Parathyroid adenoma (tissue), 2 donors: ENCODE measurements at regions not wholly inside any gene's neighbourhood (a gene's known extent, or its start where the extent isn't known, plus 50 kb on each side); places are given as distances from the start of the nearest gene placed in this dataset.

Experiments
- H2AFZ ChIP-seq: fragments of 300-600 bp; sonication (generic); one replicate; pipeline ENCODE4 v1.7.0; 2017; ENCODE audit warnings: antibody characterized with exemption, mild to moderate bottlenecking
- H3K27ac ChIP-seq: fragments of 300-600 bp; sonication (generic); one replicate; pipeline ENCODE4 v1.7.0; 2017
- H3K27me3 ChIP-seq: fragments of 300-600 bp; sonication (generic); one replicate; pipeline ENCODE4 v1.7.0; 2017; ENCODE audit warnings: low read length; ENCODE audit not compliant: control insufficient read depth, insufficient read depth
- H3K36me3 ChIP-seq: fragments of 300-600 bp; sonication (generic); one replicate; pipeline ENCODE4 v1.7.0; 2017; ENCODE audit warnings: low read length; ENCODE audit not compliant: control insufficient read depth, insufficient read depth
- H3K4me1 ChIP-seq: fragments of 300-600 bp; sonication (generic); one replicate; pipeline ENCODE4 v1.7.0; 2017; ENCODE audit warnings: control low read depth
- H3K4me2 ChIP-seq: fragments of 300-600 bp; sonication (generic); one replicate; pipeline ENCODE4 v1.7.0; 2017; ENCODE audit warnings: low read length
- H3K4me3 ChIP-seq: fragments of 300-600 bp; sonication (generic); one replicate; pipeline ENCODE4 v1.7.0; 2017; ENCODE audit warnings: low read depth, low read length
- H3K79me2 ChIP-seq: fragments of 300-600 bp; sonication (generic); one replicate; pipeline ENCODE4 v1.7.0; 2017; ENCODE audit warnings: control low read depth
- H3K9ac ChIP-seq: fragments of 300-600 bp; sonication (generic); one replicate; pipeline ENCODE4 v1.7.0; 2017; ENCODE audit warnings: mild to moderate bottlenecking
- H3K9me3 ChIP-seq: fragments of 300-600 bp; sonication (generic); one replicate; pipeline ENCODE4 v1.7.0; 2017; ENCODE audit warnings: low read length; ENCODE audit not compliant: control insufficient read depth
- TF ChIP-seq, protein P1 (sequence below): fragments of 300-600 bp; sonication (generic); IDR thresholded peaks from one replicate; pipeline ENCODE4 v1.7.0; 2017; ENCODE audit warnings: antibody characterized with exemption, mild to moderate bottlenecking
- donor health status: primary hyperparathyroidism.

- Histone ChIP-seq H3K4me1 (no peaks in the 10 kb centered on the region), H3K79me2 (no peaks in the 10 kb centered on the region), H3K9ac (no peak overlapping the region), H3K4me2 (no peak overlapping the region), H3K36me3 (no peaks in the 10 kb centered on the region), H3K27me3 (no peaks in the 10 kb centered on the region), H3K27ac (no peak overlapping the region), H2AFZ (no peak overlapping the region), H3K4me3 (no peak overlapping the region), H3K9me3 (no peaks in the 10 kb centered on the region)
- TF ChIP-seq, protein P1, sequence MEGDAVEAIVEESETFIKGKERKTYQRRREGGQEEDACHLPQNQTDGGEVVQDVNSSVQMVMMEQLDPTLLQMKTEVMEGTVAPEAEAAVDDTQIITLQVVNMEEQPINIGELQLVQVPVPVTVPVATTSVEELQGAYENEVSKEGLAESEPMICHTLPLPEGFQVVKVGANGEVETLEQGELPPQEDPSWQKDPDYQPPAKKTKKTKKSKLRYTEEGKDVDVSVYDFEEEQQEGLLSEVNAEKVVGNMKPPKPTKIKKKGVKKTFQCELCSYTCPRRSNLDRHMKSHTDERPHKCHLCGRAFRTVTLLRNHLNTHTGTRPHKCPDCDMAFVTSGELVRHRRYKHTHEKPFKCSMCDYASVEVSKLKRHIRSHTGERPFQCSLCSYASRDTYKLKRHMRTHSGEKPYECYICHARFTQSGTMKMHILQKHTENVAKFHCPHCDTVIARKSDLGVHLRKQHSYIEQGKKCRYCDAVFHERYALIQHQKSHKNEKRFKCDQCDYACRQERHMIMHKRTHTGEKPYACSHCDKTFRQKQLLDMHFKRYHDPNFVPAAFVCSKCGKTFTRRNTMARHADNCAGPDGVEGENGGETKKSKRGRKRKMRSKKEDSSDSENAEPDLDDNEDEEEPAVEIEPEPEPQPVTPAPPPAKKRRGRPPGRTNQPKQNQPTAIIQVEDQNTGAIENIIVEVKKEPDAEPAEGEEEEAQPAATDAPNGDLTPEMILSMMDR, result no peak
These were observed 92.0 kb upstream of the NEUROD1 start for GRCh38 chr2:181772334-181772733.

GRCh38 chr2:181772777-181773176 lies 92.5 kb upstream of the NEUROD1 start:
- TF ChIP-seq, protein P1, result no peak
- no peaks in the 10 kb centered on the region for H3K27me3 ChIP-seq
- no peaks in the 10 kb centered on the region for H3K4me1 ChIP-seq
- no peak overlapping the region for H3K4me3 ChIP-seq
- H3K9me3 ChIP-seq, result no peaks in the 10 kb centered on the region
- no peak overlapping the region for H2AFZ ChIP-seq
- no peaks in the 10 kb centered on the region for H3K36me3 ChIP-seq
- H3K79me2 ChIP-seq, result no peaks in the 10 kb centered on the region
- no peak overlapping the region for H3K9ac ChIP-seq
- no peak overlapping the region for H3K4me2 ChIP-seq
- no peak overlapping the region for H3K27ac ChIP-seq

- H3K79me2 ChIP-seq, result no peaks in the 10 kb centered on the region
- TF ChIP-seq, protein P1, result no peak
- H3K27me3 ChIP-seq, result no peaks in the 10 kb centered on the region
- no peak overlapping the region for H3K4me2 ChIP-seq
- no peak overlapping the region for H2AFZ ChIP-seq
- H3K27ac ChIP-seq, result no peak overlapping the region
- no peaks in the 10 kb centered on the region for H3K36me3 ChIP-seq
- H3K4me3 ChIP-seq, result no peak overlapping the region
- no peaks in the 10 kb centered on the region for H3K9me3 ChIP-seq
- H3K4me1 ChIP-seq, result no peaks in the 10 kb centered on the region
- H3K9ac ChIP-seq, result no peak overlapping the region
These were observed 94.4 kb upstream of the NEUROD1 start for GRCh38 chr2:181774685-181775084.

- Histone ChIP-seq H3K4me3 (no peak overlapping the region), H3K9me3 (no peaks in the 10 kb centered on the region), H3K4me1 (no peaks in the 10 kb centered on the region), H3K4me2 (no peak overlapping the region), H3K36me3 (no peaks in the 10 kb centered on the region), H3K27ac (no peak overlapping the region), H2AFZ (no peak overlapping the region), H3K27me3 (no peaks in the 10 kb centered on the region), H3K9ac (no peak overlapping the region), H3K79me2 (no peaks in the 10 kb centered on the region)
- TF ChIP-seq, protein P1, result no peak
These were observed 96.0 kb upstream of the NEUROD1 start for GRCh38 chr2:181776336-181776735.

DNA sequence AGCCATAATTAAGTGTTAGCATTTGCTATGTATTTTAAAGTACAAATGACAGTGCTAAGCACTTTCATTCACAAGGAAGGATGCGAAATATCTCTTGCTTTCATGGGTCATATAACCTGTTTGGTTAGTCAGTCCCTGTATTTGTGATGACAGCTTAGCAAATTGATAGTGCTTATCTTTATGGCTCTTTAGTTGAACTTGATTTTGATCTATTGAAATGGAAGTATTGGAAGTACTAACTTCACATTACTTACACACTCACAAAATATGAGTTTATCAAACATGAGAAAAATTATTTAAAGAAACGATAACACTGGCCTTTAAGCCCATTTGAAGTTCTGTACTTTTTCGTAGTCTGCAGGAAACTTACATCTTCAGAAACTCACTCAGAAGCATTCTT lies 97.4 kb upstream of the NEUROD1 start:
- no peak overlapping the region for H2AFZ ChIP-seq
- H3K9ac ChIP-seq, result no peak overlapping the region
- H3K27ac ChIP-seq, result no peak overlapping the region
- no peaks in the 10 kb centered on the region for H3K79me2 ChIP-seq
- no peaks in the 10 kb centered on the region for H3K4me1 ChIP-seq
- no peaks in the 10 kb centered on the region for H3K36me3 ChIP-seq
- TF ChIP-seq, protein P1, result no peak
- no peak overlapping the region for H3K4me2 ChIP-seq
- H3K4me3 ChIP-seq, result no peak overlapping the region
- H3K27me3 ChIP-seq, result no peaks in the 10 kb centered on the region
- H3K9me3 ChIP-seq, result no peaks in the 10 kb centered on the region
